ENCODE measurements at regions not wholly inside any gene's neighbourhood (a gene's known extent, or its start where the extent isn't known, plus 50 kb on each side); places are given as distances from the start of the nearest gene placed in this dataset.

DNA sequence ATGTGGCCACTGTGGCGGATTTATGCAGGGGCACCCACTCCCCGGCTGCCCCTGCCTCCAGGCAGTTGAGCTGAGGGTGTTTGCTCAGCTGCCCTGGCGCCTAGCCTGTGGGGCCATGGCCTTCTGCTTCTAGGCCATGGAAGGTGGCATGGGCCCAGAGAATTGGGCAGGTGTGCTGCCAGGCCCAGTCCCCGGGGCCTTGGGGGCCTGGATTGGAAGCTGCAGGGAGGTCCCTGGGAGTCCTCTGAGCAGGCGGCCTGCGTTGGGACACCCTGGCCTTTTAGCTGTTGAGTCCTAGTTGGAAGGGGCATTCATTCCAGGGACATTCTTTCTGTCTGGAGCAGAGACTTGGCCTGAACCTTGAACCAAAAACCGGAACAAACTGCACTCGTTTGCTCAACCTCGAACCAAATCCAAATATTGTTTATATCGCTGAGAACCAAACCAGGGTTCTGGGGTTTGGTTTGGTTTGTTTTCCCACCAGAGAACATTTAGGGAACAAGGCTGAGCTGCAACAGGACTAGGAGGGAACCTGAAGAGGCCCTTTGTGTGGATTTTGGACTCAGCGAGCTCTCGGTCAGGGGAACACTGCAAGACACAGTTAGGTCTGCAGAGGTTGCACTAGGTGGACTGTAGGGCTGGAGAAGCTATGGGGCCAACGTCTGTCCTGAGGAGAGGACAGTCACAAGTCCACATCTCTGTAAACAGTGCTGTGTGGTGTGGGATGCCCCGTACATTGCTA lies 116.8 kb downstream of the BOD1 start:
- DNase-seq (ENCODE audit: low read depth in 6 of 9, low spot score in 9 of 9): no peak
- Histone ChIP-seq H3K36me3 (ENCODE audit: control insufficient read depth in 2 of 2, insufficient read depth in 2 of 2, low read length in 1 of 2) (no peaks in the 10 kb centered on the region), H3K27ac (ENCODE audit: low read depth in 1 of 2, low read length in 1 of 2) (no peak overlapping the region), H3K4me3 (ENCODE audit: low read length in 2 of 2) (no peak overlapping the region), H3K4me1 (ENCODE audit: control insufficient read depth in 2 of 2, insufficient read depth in 2 of 2, low read length in 2 of 2) (no peaks in the 10 kb centered on the region), H3K9me3 (ENCODE audit: control insufficient read depth in 2 of 2, insufficient read depth in 1 of 2, low read length in 1 of 2) (no peaks in the 10 kb centered on the region), H3K27me3 (ENCODE audit: control insufficient read depth in 2 of 2, insufficient read depth in 1 of 2, low read length in 1 of 2) (no peaks in the 10 kb centered on the region)
- 96% methylated on average over 14 of the region's 14 CpGs for WGBS

DNA sequence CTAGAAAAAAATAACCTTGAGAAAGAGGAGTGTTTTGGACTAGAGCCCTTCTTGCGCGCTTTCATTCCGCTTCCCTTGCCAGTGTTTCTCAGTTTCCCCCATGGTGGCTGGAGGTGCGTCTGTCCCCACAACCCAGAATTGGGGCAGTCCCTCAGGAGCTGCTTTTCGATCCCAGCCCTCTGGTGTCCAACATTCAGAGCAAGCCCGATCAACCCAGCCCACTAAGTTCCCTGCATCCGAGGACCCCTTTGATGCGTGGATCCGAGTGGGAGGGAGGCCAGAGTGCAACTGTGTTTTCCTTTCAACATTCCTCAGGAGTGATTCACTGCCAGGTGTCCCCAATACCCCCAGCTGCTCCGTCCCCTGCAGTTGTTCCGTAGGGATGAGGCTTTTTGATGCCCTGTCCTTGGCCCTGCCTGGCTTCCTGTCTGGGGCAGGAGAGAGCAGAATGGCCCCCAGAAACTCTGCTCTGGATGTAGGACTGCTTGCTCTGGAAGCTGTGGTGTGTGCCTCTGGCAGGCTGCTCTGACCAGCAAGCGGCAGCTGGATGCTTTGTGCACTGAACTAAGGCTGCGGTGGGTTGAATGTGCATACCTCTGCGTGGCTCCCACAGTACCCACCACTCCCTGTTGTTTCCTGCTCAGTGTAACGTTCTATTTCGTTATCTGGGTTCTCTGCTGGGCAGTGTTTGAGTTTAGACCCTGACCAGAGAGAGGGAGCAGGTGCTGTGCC lies 117.5 kb downstream of the BOD1 start:
- H3K4me1 ChIP-seq (ENCODE audit: control insufficient read depth in 2 of 2, insufficient read depth in 2 of 2, low read length in 2 of 2): no peaks in the 10 kb centered on the region
- 80% methylated on average over 16 of the region's 16 CpGs for WGBS
- H3K36me3 ChIP-seq (ENCODE audit: control insufficient read depth in 2 of 2, insufficient read depth in 2 of 2, low read length in 1 of 2): no peaks in the 10 kb centered on the region
- H3K27ac ChIP-seq (ENCODE audit: low read depth in 1 of 2, low read length in 1 of 2): no peak overlapping the region
- H3K27me3 ChIP-seq (ENCODE audit: control insufficient read depth in 2 of 2, insufficient read depth in 1 of 2, low read length in 1 of 2): no peaks in the 10 kb centered on the region
- no peak overlapping the region for H3K4me3 ChIP-seq (ENCODE audit: low read length in 2 of 2)
- DNase-seq (ENCODE audit: low read depth in 6 of 9, low spot score in 9 of 9): no peak
- H3K9me3 ChIP-seq (ENCODE audit: control insufficient read depth in 2 of 2, insufficient read depth in 1 of 2, low read length in 1 of 2): no peaks in the 10 kb centered on the region

DNA sequence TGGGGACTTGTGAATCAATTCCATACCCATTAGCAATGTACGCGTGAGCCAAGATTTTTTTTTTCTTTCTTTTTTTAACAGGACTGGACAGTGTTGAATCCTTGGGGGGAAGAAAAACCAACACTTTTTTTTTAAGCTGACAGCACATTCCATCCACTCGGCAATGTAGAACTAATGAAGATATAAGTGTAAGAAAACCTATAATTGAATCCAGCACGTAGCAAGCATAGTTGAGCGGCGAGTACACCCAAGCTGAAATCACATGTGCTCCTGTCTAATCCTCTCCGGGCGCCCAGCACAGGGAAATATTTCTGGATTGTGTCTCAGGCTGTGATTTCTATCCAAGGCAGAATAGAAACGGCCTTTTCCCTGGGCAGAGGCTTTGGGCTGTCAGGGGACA lies 118.2 kb downstream of the BOD1 start:
- Histone ChIP-seq H3K27me3 (ENCODE audit: control insufficient read depth in 2 of 2, insufficient read depth in 1 of 2, low read length in 1 of 2) (no peaks in the 10 kb centered on the region), H3K27ac (ENCODE audit: low read depth in 1 of 2, low read length in 1 of 2) (no peak overlapping the region)
- 88% methylated on average over 9 of the region's 9 CpGs for WGBS

DNA sequence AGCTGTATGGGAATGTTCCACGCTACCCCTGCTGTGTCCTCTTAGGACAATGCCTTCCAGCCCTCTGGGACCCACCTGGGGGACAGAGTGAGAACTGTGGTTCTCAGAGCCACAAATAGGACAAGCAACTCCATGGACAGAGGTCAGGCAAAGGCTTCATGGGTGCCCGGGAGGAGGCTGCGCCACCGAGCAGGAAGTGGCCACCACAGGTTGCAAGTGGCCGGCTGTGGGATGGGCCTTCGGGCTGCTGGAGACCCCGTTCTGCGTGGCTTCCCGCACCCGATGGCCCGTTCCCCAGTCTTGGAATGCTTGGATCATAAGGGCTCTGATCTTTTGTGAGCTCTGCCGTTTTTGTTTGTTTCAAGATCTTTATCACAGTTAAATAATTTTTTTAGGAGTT lies 118.8 kb downstream of the BOD1 start:
- no peak for DNase-seq (ENCODE audit: low read depth in 6 of 9, low spot score in 9 of 9)
- no peaks in the 10 kb centered on the region for H3K27me3 ChIP-seq (ENCODE audit: control insufficient read depth in 2 of 2, insufficient read depth in 1 of 2, low read length in 1 of 2)
- no peak overlapping the region for H3K27ac ChIP-seq (ENCODE audit: low read depth in 1 of 2, low read length in 1 of 2)
- no peaks in the 10 kb centered on the region for H3K9me3 ChIP-seq (ENCODE audit: control insufficient read depth in 2 of 2, insufficient read depth in 1 of 2, low read length in 1 of 2)
- H3K4me3 ChIP-seq (ENCODE audit: low read length in 2 of 2): no peak overlapping the region
- no peaks in the 10 kb centered on the region for H3K4me1 ChIP-seq (ENCODE audit: control insufficient read depth in 2 of 2, insufficient read depth in 2 of 2, low read length in 2 of 2)
- no peaks in the 10 kb centered on the region for H3K36me3 ChIP-seq (ENCODE audit: control insufficient read depth in 2 of 2, insufficient read depth in 2 of 2, low read length in 1 of 2)
- 92% methylated on average over 12 of the region's 12 CpGs for WGBS

More for the DNA sequence above, 118.2 kb downstream of the BOD1 start:
- no peak overlapping the region for H3K4me3 ChIP-seq (ENCODE audit: low read length in 2 of 2)
- DNase-seq (ENCODE audit: low read depth in 6 of 9, low spot score in 9 of 9): no peak
- no peaks in the 10 kb centered on the region for H3K9me3 ChIP-seq (ENCODE audit: control insufficient read depth in 2 of 2, insufficient read depth in 1 of 2, low read length in 1 of 2)
- no peaks in the 10 kb centered on the region for H3K4me1 ChIP-seq (ENCODE audit: control insufficient read depth in 2 of 2, insufficient read depth in 2 of 2, low read length in 2 of 2)
- H3K36me3 ChIP-seq (ENCODE audit: control insufficient read depth in 2 of 2, insufficient read depth in 2 of 2, low read length in 1 of 2): no peaks in the 10 kb centered on the region

DNA sequence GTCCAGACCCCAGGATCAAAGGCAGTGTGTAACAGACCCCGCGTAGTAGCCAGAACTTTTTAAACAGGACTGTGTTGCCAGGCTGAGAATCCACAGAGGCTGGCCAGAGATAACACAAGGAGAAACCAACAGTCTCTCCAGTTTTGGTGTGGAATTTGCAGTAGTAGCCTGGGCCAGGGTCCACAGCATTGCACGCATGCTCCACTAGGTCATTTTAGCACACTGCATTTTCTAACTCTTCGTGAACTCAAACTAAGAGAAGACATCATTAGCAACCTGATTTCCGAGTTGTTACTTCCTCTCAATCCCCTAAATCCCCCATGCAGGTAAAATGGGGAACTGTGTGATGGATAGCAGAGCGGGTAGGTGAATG lies 119.6 kb downstream of the BOD1 start:
- H3K4me3 ChIP-seq (ENCODE audit: low read length in 2 of 2): no peak overlapping the region
- H3K36me3 ChIP-seq (ENCODE audit: control insufficient read depth in 2 of 2, insufficient read depth in 2 of 2, low read length in 1 of 2): no peaks in the 10 kb centered on the region
- H3K27me3 ChIP-seq (ENCODE audit: control insufficient read depth in 2 of 2, insufficient read depth in 1 of 2, low read length in 1 of 2): no peaks in the 10 kb centered on the region
- H3K4me1 ChIP-seq (ENCODE audit: control insufficient read depth in 2 of 2, insufficient read depth in 2 of 2, low read length in 2 of 2): no peaks in the 10 kb centered on the region
- WGBS: 88% methylated on average over 6 of the region's 6 CpGs
- no peak overlapping the region for H3K27ac ChIP-seq (ENCODE audit: low read depth in 1 of 2, low read length in 1 of 2)
- H3K9me3 ChIP-seq (ENCODE audit: control insufficient read depth in 2 of 2, insufficient read depth in 1 of 2, low read length in 1 of 2): no peaks in the 10 kb centered on the region
- DNase-seq (ENCODE audit: low read depth in 6 of 9, low spot score in 9 of 9): no peak

DNA sequence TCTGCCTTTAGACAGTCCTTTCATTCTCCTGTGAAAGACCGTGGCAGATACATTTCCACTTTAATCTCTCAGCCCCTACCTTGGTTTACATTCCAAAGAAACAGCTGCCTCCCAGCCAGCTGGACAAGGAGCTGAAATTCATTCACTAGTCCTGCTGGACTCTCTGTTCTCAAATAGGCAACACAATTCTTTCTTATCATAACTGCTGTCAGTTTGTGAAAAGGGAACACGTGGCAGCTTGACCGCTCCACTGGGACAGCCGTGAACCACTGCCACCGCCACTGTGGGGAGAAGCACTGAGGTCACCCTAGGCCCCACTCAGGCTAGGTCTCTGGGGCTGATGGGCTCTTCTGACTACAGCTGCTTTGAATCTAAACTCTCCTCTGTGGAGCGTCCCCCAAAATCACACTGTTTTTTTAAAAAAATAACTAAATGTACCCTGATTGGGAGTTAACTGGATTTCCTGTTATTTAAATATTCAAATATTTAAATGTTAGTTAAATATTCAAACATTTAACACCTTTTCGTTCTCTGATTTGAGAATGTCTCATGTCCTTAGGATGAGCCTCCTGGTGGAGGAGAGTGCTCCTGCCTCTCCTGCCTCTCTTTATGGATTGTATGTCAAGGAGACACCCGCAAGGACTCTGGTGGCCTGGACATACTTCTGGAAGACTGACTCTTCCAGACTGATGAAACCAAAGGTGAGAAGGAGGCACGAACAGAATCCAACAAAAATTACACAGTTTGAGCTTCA lies 120.1 kb downstream of the BOD1 start:
- Histone ChIP-seq H3K4me3 (ENCODE audit: low read length in 2 of 2) (no peak overlapping the region), H3K27ac (ENCODE audit: low read depth in 1 of 2, low read length in 1 of 2) (no peak overlapping the region), H3K36me3 (ENCODE audit: control insufficient read depth in 2 of 2, insufficient read depth in 2 of 2, low read length in 1 of 2) (no peaks in the 10 kb centered on the region), H3K27me3 (ENCODE audit: control insufficient read depth in 2 of 2, insufficient read depth in 1 of 2, low read length in 1 of 2) (no peaks in the 10 kb centered on the region), H3K4me1 (ENCODE audit: control insufficient read depth in 2 of 2, insufficient read depth in 2 of 2, low read length in 2 of 2) (no peaks in the 10 kb centered on the region), H3K9me3 (ENCODE audit: control insufficient read depth in 2 of 2, insufficient read depth in 1 of 2, low read length in 1 of 2) (no peaks in the 10 kb centered on the region)
- no peak for DNase-seq (ENCODE audit: low read depth in 6 of 9, low spot score in 9 of 9)
- WGBS: 86% methylated on average over 9 of the region's 9 CpGs

DNA sequence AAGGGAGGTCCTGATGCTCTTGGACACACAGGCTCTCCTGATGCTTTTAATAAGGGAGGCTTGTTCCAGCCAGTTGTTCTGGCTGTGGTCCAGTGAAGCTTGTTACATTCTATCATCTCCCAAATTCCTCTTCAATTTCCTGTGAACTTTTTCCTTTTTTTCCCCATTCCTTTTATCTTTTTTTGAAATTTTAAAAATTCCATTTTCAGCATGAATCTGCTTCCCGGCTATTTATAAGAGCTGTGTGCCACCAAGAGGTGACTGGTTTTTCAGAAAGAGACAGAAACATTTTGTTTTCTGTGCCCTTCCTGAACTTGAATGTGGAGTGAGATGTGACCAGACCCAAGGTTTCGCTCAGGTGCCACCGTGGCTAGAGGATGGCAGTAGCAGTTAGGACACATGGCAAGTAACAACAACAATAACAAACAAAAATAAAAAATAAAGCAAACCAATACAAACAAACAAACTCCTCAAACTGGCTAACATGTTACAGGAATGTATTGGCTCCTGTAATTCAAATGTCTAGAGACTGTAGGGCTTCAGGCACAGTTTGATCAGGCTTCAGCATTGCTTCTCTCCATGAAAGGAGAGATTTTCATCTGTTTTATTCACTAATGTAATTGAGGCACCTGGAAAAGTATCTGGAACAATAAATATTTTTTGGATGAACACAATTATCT lies 121.1 kb downstream of the BOD1 start:
- Histone ChIP-seq H3K27me3 (ENCODE audit: control insufficient read depth in 2 of 2, insufficient read depth in 1 of 2, low read length in 1 of 2) (no peaks in the 10 kb centered on the region), H3K4me1 (ENCODE audit: control insufficient read depth in 2 of 2, insufficient read depth in 2 of 2, low read length in 2 of 2) (no peaks in the 10 kb centered on the region), H3K4me3 (ENCODE audit: low read length in 2 of 2) (no peak overlapping the region), H3K9me3 (ENCODE audit: control insufficient read depth in 2 of 2, insufficient read depth in 1 of 2, low read length in 1 of 2) (no peaks in the 10 kb centered on the region), H3K27ac (ENCODE audit: low read depth in 1 of 2, low read length in 1 of 2) (no peak overlapping the region), H3K36me3 (ENCODE audit: control insufficient read depth in 2 of 2, insufficient read depth in 2 of 2, low read length in 1 of 2) (no peaks in the 10 kb centered on the region)
- 91% methylated on average over 3 of the region's 3 CpGs for WGBS
- DNase-seq (ENCODE audit: low read depth in 6 of 9, low spot score in 9 of 9): no peak

DNA sequence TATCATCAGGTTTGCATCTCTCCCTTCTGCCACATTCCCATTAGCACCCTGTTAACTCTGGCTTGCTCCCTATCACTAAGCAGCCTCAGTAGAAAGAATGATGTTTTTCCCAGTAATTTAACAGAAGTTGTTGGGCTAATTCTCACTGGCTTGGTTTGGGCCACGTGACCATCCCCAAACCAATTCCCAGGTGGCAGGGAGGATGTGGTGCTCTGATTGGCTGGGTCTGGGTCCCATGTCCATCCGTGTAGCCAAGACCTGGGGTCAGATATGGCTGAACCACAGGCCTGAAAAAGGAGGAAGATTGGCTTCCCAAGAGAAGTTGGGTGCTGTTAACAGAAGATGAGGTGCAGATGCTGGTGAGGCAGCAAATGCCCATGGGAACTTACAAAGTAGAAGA lies 122.0 kb downstream of the BOD1 start:
- WGBS: 81% methylated on average over 2 of the region's 2 CpGs
- DNase-seq (ENCODE audit: low read depth in 6 of 9, low spot score in 9 of 9): no peak
- Histone ChIP-seq H3K9me3 (ENCODE audit: control insufficient read depth in 2 of 2, insufficient read depth in 1 of 2, low read length in 1 of 2) (no peaks in the 10 kb centered on the region), H3K27ac (ENCODE audit: low read depth in 1 of 2, low read length in 1 of 2) (no peak overlapping the region), H3K36me3 (ENCODE audit: control insufficient read depth in 2 of 2, insufficient read depth in 2 of 2, low read length in 1 of 2) (no peaks in the 10 kb centered on the region), H3K4me3 (ENCODE audit: low read length in 2 of 2) (no peak overlapping the region), H3K4me1 (ENCODE audit: control insufficient read depth in 2 of 2, insufficient read depth in 2 of 2, low read length in 2 of 2) (no peaks in the 10 kb centered on the region), H3K27me3 (ENCODE audit: control insufficient read depth in 2 of 2, insufficient read depth in 1 of 2, low read length in 1 of 2) (no peaks in the 10 kb centered on the region)

DNA sequence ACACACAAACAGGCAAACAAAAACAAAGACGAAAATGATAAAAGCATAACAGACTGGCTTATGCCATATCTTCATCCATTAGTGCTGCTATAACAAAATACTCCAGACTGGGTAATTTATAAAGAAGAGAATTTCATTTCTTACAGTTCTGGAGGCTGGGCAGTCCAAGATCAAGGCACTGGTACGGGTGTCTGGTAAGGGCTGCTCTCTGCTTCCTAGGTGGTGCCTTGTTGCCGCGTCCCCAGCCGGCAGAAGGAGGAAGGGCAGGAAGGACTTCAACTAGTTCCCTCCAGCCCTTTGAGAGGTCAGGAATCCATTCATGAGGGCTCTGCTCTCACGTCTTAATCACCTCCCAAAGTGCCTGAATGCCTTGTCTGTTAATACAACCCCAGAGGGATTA lies 122.6 kb downstream of the BOD1 start:
- H3K27me3 ChIP-seq (ENCODE audit: control insufficient read depth in 2 of 2, insufficient read depth in 1 of 2, low read length in 1 of 2): no peaks in the 10 kb centered on the region
- no peak for DNase-seq (ENCODE audit: low read depth in 6 of 9, low spot score in 9 of 9)
- no peak overlapping the region for H3K27ac ChIP-seq (ENCODE audit: low read depth in 1 of 2, low read length in 1 of 2)
- no peak overlapping the region for H3K4me3 ChIP-seq (ENCODE audit: low read length in 2 of 2)
- 91% methylated on average over 6 of the region's 6 CpGs for WGBS
- no peaks in the 10 kb centered on the region for H3K9me3 ChIP-seq (ENCODE audit: control insufficient read depth in 2 of 2, insufficient read depth in 1 of 2, low read length in 1 of 2)
- H3K4me1 ChIP-seq (ENCODE audit: control insufficient read depth in 2 of 2, insufficient read depth in 2 of 2, low read length in 2 of 2): no peaks in the 10 kb centered on the region
- H3K36me3 ChIP-seq (ENCODE audit: control insufficient read depth in 2 of 2, insufficient read depth in 2 of 2, low read length in 1 of 2): no peaks in the 10 kb centered on the region

Measured in thymus (tissue), 11 donors.